ENCODE measurements at regions not wholly inside any gene's neighbourhood (a gene's known extent, or its start where the extent isn't known, plus 50 kb on each side); places are given as distances from the start of the nearest gene placed in this dataset.

- TF ChIP-seq CTCF (IDR thresholded peaks at IDR 0.05): no peak
- TF ChIP-seq POLR2A (IDR thresholded peaks at IDR 0.05): no peak
Observed at GRCh38 chr3:184486614-184487013, 75.0 kb upstream of the EPHB3 start.

Measured in thyroid gland (tissue), 4 donors.